K562 (cell line): ENCODE measurements at regions not wholly inside any gene's neighbourhood (a gene's known extent, or its start where the extent isn't known, plus 50 kb on each side); places are given as distances from the start of the nearest gene placed in this dataset.

ENCODE experiments used
- ATAC-seq: fragments of 200-7000 bp; cut with Tn5 transposase; 3 replicates; pipeline ENCODE4 v1.9.1; 2020; ENCODE audit warnings: moderate library complexity
- BruUV-seq: library from RNA; stranded (reverse); fragments of 400-500 nt; replicated peaks from 2 replicates; lab custom pipeline; 2021; lab: Mats Ljungman, UMichigan
- CTCF ChIA-PET: fragments of 300-600 bp; formaldehyde crosslinking; extraction: SDS; loops from one replicate; lab custom pipeline; 2021; ENCODE audit warnings: low intra/inter-chr PET ratio; lab: Yijun Ruan, JAX
- POLR2A ChIA-PET: fragments of 300-600, 350-650 bp; sonication (Branson Sonifier 250); formaldehyde crosslinking; extraction: SDS; loops from one replicate; lab custom pipeline; 2021; ENCODE audit warnings: antibody characterized with exemption, inconsistent platforms; lab: Yijun Ruan, JAX
- DNase-seq, 4 experiments: peaks; one replicate each; pipeline versions ENCODE4 v3.0.0 to v3.0.0-alpha.2; 2011 to 2018; ENCODE audit warnings: low spot score in 3 of 4, mixed read lengths in 3 of 4; ENCODE audit errors: extremely low read depth in 1 of 4
- FAIRE-seq: peaks from 2 replicates; lab custom pipeline; 2011; peaks lifted over from hg19 to GRCh38; lab: Jason Lieb, UNC
- H2AFZ ChIP-seq: 2 replicates; pipeline ENCODE4 v1.6.0; 2011; ENCODE audit warnings: low read depth, low read length, control low read depth, inconsistent platforms
- H3K27ac ChIP-seq: fragments of 200-600 bp; 3 replicates; pipeline ENCODE4 v1.8.0; 2011; ENCODE audit warnings: low read depth, mild to moderate bottlenecking, control low read depth, inconsistent platforms, low read length, moderate library complexity, mixed read lengths; ENCODE audit errors: extremely low read depth
- H3K27me3 ChIP-seq, 2 experiments: fragments of 300-600 bp in 1 of 2; 2 replicates in 1 of 2; 3 replicates in 1 of 2; pipeline versions ENCODE4 v1.6.0 to v1.8.0; 2011; ENCODE audit warnings: inconsistent platforms in 2 of 2, low read length in 2 of 2, mild to moderate bottlenecking in 1 of 2, mixed read lengths in 1 of 2, moderate library complexity in 1 of 2; ENCODE audit not compliant: control insufficient read depth in 2 of 2, insufficient read depth in 2 of 2
- H3K36me3 ChIP-seq: fragments of 300-600 bp; 3 replicates; pipeline ENCODE4 v1.8.0; 2011; ENCODE audit warnings: mild to moderate bottlenecking, low read length, inconsistent platforms; ENCODE audit not compliant: control insufficient read depth, insufficient read depth
- H3K4me1 ChIP-seq, 2 experiments: fragments of 200-600 bp in 1 of 2; replicated peaks in 1 of 2; 2 replicates in 1 of 2; 3 replicates in 1 of 2; pipeline versions ENCODE4 v1.5.1 to v1.8.0; 2011; ENCODE audit warnings: inconsistent platforms in 2 of 2, low read length in 2 of 2, mild to moderate bottlenecking in 1 of 2, mixed read lengths in 1 of 2, moderate library complexity in 1 of 2; ENCODE audit not compliant: control insufficient read depth in 2 of 2, insufficient read depth in 2 of 2
- H3K4me2 ChIP-seq: 2 replicates; pipeline ENCODE4 v1.6.1; 2011; ENCODE audit warnings: low read length, control low read depth, inconsistent platforms, mixed read lengths; ENCODE audit not compliant: insufficient read depth
- H3K4me3 ChIP-seq: fragments of 200-600 bp; sonication (generic), shearing (Covaris generic); 2 replicates; pipeline ENCODE4 v1.5.1; 2016; ENCODE audit warnings: control low read depth, inconsistent platforms
- H3K79me2 ChIP-seq: fragments of 200-600 bp; 3 replicates; pipeline ENCODE4 v1.8.0; 2011; ENCODE audit warnings: low read length, inconsistent platforms; ENCODE audit not compliant: control insufficient read depth, insufficient read depth
- H3K9ac ChIP-seq, 2 experiments: 2 replicates each; pipeline versions ENCODE4 v1.6.0 to v1.6.1; 2011; ENCODE audit warnings: low read depth in 2 of 2, low read length in 2 of 2, control low read depth in 1 of 2, inconsistent platforms in 1 of 2, mild to moderate bottlenecking in 1 of 2, mixed read lengths in 1 of 2; ENCODE audit not compliant: insufficient read depth in 1 of 2
- H3K9me1 ChIP-seq: one replicate; pipeline ENCODE4 v1.6.0; 2011; ENCODE audit warnings: inconsistent platforms, mild to moderate bottlenecking, low read length, moderate library complexity; ENCODE audit not compliant: control insufficient read depth, insufficient read depth
- H3K9me3 ChIP-seq: replicated peaks from 2 replicates; pipeline ENCODE4 v1.5.1; 2011; ENCODE audit warnings: low read depth, low read length, inconsistent platforms; ENCODE audit not compliant: control insufficient read depth, insufficient read depth
- H4K20me1 ChIP-seq: replicated peaks from 2 replicates; pipeline ENCODE4 v1.6.1; 2011; ENCODE audit warnings: low read length, inconsistent platforms, mixed read lengths; ENCODE audit not compliant: control insufficient read depth, insufficient read depth
- ATF7 ChIP-seq: fragments of 450-650 bp; IDR thresholded peaks from 2 replicates; pipeline ENCODE4 v1.7.1; 2014; ENCODE audit warnings: mild to moderate bottlenecking, moderate library complexity
- GATAD2B ChIP-seq: fragments of 450-650 bp; IDR thresholded peaks from 2 replicates; pipeline ENCODE4 v1.6.1; 2017; ENCODE audit warnings: mild to moderate bottlenecking, borderline replicate concordance
- HDAC1 ChIP-seq, 2 experiments: fragments of 450-650 bp; IDR thresholded peaks; 2 replicates each; pipeline ENCODE4 v1.6.1; 2016 to 2017; ENCODE audit warnings: inconsistent platforms in 1 of 2, mild to moderate bottlenecking in 1 of 2, moderate library complexity in 1 of 2
- SRSF7 ChIP-seq: fragments of 200-400 bp; formaldehyde crosslinking; optimal IDR thresholded peaks from 2 replicates; pipeline ENCODE3; 2017; ENCODE audit warnings: mild to moderate bottlenecking, low read depth, low read length
- XRCC5 ChIP-seq: fragments of 200-400 bp; formaldehyde crosslinking; IDR thresholded peaks from 2 replicates; pipeline ENCODE4 v1.6.1; 2017; ENCODE audit warnings: low read depth, mild to moderate bottlenecking, low read length
- ZKSCAN8 ChIP-seq: fragments of 200-800 bp; sonication (Bioruptor generic); IDR thresholded peaks from 2 replicates; pipeline ENCODE4 v1.6.1; 2016; ENCODE audit warnings: missing genetic modification characterization, missing compliant biosample characterization
- WGBS: fragments of 100-300 bp; shearing (Covaris generic); methylation state at CpG from one replicate; pipeline ENCODE4 v1.1.6; 2016; ENCODE audit warnings: low coverage, mixed read lengths; ENCODE audit not compliant: insufficient coverage; ENCODE audit errors: missing lambda C conversion rate; 5-methylcytosine and 5-hydroxymethylcytosine counted together
- in situ Hi-C: fragments of 300-500 bp; cut with MboI; formaldehyde crosslinking; loops from 4 replicates; pipeline ENCODE4 v1.15.0; 2018; ENCODE audit warnings: inconsistent platforms, mixed read lengths
- intact Hi-C: fragments of 100-400 bp; cut with micrococcal nuclease; formaldehyde crosslinking; loops from 2 replicates; pipeline ENCODE4 v1.14.2; 2022
- TF ChIP-seq, protein P1 (sequence below): fragments of 250-450 bp; sonication (Bioruptor Pico); IDR thresholded peaks from 2 replicates; pipeline ENCODE4 v1.8.0; 2022; ENCODE audit warnings: inconsistent platforms

DNA sequence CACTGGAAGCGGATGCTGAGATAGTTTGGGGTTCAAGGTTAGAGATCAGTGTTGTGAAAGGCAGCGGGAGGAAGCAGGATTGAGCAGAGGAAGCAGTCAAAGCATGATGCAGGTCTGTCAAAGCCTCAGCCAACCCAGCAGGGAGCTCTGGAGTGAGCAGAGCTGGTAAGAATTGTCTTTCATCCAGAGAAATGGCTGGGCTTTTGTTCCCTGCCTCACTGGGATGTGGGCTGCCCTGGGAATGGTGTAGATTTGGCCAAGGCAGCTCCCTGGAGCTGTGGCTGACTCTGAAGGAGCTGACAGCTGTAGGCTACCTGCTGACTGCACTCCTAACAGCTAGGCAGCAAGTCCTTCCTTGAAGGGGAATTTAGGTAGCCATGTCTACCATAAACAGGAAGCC is 61.9 kb upstream of the STXBP5L start:
- no peak overlapping the region for H3K4me2 ChIP-seq
- no peaks in the 10 kb centered on the region for H3K36me3 ChIP-seq
- H3K9me1 ChIP-seq, result no peaks in the 10 kb centered on the region
- in situ Hi-C loops (no loop called here), intact Hi-C loops (no loop called here)
- POLR2A ChIA-PET, result interaction anchor here (0.6 kb wide), 1 partner anchor 743 kb away, joined by 4 read pairs; no protein-coding TSS in a partner anchor
- no peak overlapping the region for H3K27ac ChIP-seq
- H3K79me2 ChIP-seq, result no peaks in the 10 kb centered on the region
- ATAC-seq (no peak), FAIRE-seq (no peak), DNase-seq (no peak)
- H3K9ac ChIP-seq, result no peak overlapping the region
- no peaks in the 10 kb centered on the region for H3K4me1 ChIP-seq
- no peak overlapping the region for H2AFZ ChIP-seq
- TF ChIP-seq XRCC5, result no peak
- H3K27me3 ChIP-seq, result no peaks in the 10 kb centered on the region; a peak in 1 of 5 replicates
- H4K20me1 ChIP-seq, result no peaks in the 10 kb centered on the region
- CTCF ChIA-PET, result no interaction called here
- WGBS, result 0% methylated on average over 2 of the region's 2 CpGs
- no TSS peak for BruUV-seq
- H3K4me3 ChIP-seq, result no peak overlapping the region
- H3K9me3 ChIP-seq, result no peaks in the 10 kb centered on the region

DNA sequence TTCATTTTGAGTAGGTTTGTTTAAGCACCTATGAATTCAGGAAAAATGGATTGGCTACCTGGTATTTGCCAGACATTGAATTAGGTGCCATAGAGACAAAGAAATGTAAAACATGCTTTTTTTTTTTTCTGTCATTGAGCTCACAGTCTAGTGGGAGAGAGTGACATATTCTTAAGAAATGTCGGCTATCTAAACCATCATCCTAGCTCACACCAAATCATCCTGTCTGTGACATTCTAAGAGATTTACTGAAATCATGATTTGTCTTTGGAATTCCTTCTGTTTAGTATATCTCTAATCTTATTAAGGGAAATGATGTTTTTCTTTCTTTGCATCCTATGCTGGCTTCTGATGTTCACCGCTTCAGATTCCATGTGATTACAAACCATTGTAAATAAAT is 59.5 kb upstream of the STXBP5L start:
- no peak for ATAC-seq
- POLR2A ChIA-PET, result no interaction called here
- TF ChIP-seq GATAD2B (no peak), ATF7 (no peak), HDAC1 (IDR thresholded peaks at IDR 0.05) (no peak), ZKSCAN8 (CRISPR knock-in tag) (no peak), SRSF7 (no peak)
- TF ChIP-seq, protein P1, sequence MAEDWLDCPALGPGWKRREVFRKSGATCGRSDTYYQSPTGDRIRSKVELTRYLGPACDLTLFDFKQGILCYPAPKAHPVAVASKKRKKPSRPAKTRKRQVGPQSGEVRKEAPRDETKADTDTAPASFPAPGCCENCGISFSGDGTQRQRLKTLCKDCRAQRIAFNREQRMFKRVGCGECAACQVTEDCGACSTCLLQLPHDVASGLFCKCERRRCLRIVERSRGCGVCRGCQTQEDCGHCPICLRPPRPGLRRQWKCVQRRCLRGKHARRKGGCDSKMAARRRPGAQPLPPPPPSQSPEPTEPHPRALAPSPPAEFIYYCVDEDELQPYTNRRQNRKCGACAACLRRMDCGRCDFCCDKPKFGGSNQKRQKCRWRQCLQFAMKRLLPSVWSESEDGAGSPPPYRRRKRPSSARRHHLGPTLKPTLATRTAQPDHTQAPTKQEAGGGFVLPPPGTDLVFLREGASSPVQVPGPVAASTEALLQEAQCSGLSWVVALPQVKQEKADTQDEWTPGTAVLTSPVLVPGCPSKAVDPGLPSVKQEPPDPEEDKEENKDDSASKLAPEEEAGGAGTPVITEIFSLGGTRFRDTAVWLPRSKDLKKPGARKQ, result no peak

More for the DNA sequence above, 59.5 kb upstream of the STXBP5L start:
- Histone ChIP-seq H3K79me2 (no peaks in the 10 kb centered on the region), H3K9ac (no peak overlapping the region), H3K27ac (no peak overlapping the region), H3K4me1 (no peaks in the 10 kb centered on the region; a peak in 1 of 5 replicates), H3K4me3 (no peak overlapping the region), H3K4me2 (no peak overlapping the region), H3K27me3 (no peaks in the 10 kb centered on the region; a peak in 1 of 5 replicates), H2AFZ (no peak overlapping the region), H3K36me3 (no peaks in the 10 kb centered on the region), H3K9me3 (no peaks in the 10 kb centered on the region), H4K20me1 (no peaks in the 10 kb centered on the region), H3K9me1 (no peaks in the 10 kb centered on the region)
- DNase-seq (no peak), FAIRE-seq (no peak)
- CTCF ChIA-PET, result no interaction called here
- no TSS peak for BruUV-seq
- intact Hi-C loops (no loop called here), in situ Hi-C loops (no loop called here)
- WGBS, result 0% methylated on average over 2 of the region's 2 CpGs
